IMR-90 (cell line): ENCODE measurements at regions not wholly inside any gene's neighbourhood (a gene's known extent, or its start where the extent isn't known, plus 50 kb on each side); places are given as distances from the start of the nearest gene placed in this dataset.
A peak's percentile ranks its signal among the peaks of the same experiment; 100 is the strongest.

Experiments
- ATAC-seq: fragments of 200-7000 bp; cut with Tn5 transposase; 2 replicates; pipeline ENCODE4 v1.9.1; 2020; ENCODE audit warnings: low read depth, mild to moderate bottlenecking, moderate library complexity
- BruUV-seq: library from RNA; stranded (reverse); fragments of 400-500 nt; replicated peaks from 2 replicates; lab custom pipeline; 2021; lab: Mats Ljungman, UMichigan
- CTCF ChIA-PET: fragments of 300-600 bp; formaldehyde crosslinking; extraction: SDS; loops from one replicate; lab custom pipeline; 2021; ENCODE audit warnings: antibody characterized with exemption; lab: Yijun Ruan, JAX
- POLR2A ChIA-PET: fragments of 300-600 bp; sonication (Branson Sonifier 250); formaldehyde crosslinking; loops from one replicate; lab custom pipeline; 2022; ENCODE audit warnings: antibody characterized with exemption; ENCODE audit not compliant: unreplicated experiment; lab: Charles Lee
- DNase-seq: peaks from one replicate; pipeline ENCODE4 v3.0.0; 2013
- H2AFZ ChIP-seq: replicated peaks from 2 replicates; pipeline ENCODE3; 2013; ENCODE audit warnings: low read length, mild to moderate bottlenecking; ENCODE audit not compliant: poor library complexity
- H2AK5ac ChIP-seq: 2 replicates; pipeline ENCODE4 v1.6.1; 2013; ENCODE audit warnings: low read depth, low read length, inconsistent platforms
- H2AK9ac ChIP-seq: replicated peaks from 2 replicates; pipeline ENCODE3; 2013; ENCODE audit warnings: mild to moderate bottlenecking, low read depth, low read length, moderate library complexity; ENCODE audit not compliant: poor library complexity
- H2BK120ac ChIP-seq: 2 replicates; pipeline ENCODE4 v1.6.1; 2013; ENCODE audit warnings: low read depth, low read length, inconsistent platforms
- H2BK15ac ChIP-seq: 3 replicates; pipeline ENCODE4 v1.6.1; 2013; ENCODE audit warnings: low read depth, low read length, inconsistent platforms
- H2BK20ac ChIP-seq: 2 replicates; pipeline ENCODE4 v1.6.1; 2013; ENCODE audit warnings: low read depth, mild to moderate bottlenecking, inconsistent platforms, low read length, moderate library complexity
- H2BK5ac ChIP-seq: 2 replicates; pipeline ENCODE4 v1.6.1; 2013; ENCODE audit warnings: mild to moderate bottlenecking, low read depth, low read length, inconsistent platforms; ENCODE audit not compliant: poor library complexity, severe bottlenecking
- H3K14ac ChIP-seq: replicated peaks from 2 replicates; pipeline ENCODE4 v1.6.1; 2013; ENCODE audit warnings: low read depth, low read length, inconsistent platforms
- H3K18ac ChIP-seq: 2 replicates; pipeline ENCODE4 v1.6.1; 2013; ENCODE audit warnings: low read depth, low read length, control low read depth
- H3K23ac ChIP-seq: 2 replicates; pipeline ENCODE4 v1.6.1; 2013; ENCODE audit warnings: low read depth, low read length, inconsistent platforms
- H3K27ac ChIP-seq: 2 replicates; pipeline ENCODE4 v1.5.1; 2013; ENCODE audit warnings: mild to moderate bottlenecking, control low read depth, low read length; ENCODE audit not compliant: insufficient read depth
- H3K27me3 ChIP-seq: 2 replicates; pipeline ENCODE4 v1.6.1; 2013; ENCODE audit warnings: low read length; ENCODE audit not compliant: control insufficient read depth, insufficient read depth
- H3K36me3 ChIP-seq: 2 replicates; pipeline ENCODE4 v1.6.1; 2013; ENCODE audit warnings: low read length, mixed read lengths; ENCODE audit not compliant: control insufficient read depth, insufficient read depth
- H3K4ac ChIP-seq: 2 replicates; pipeline ENCODE4 v1.6.1; 2013; ENCODE audit warnings: low read depth, low read length, inconsistent platforms
- H3K4me1 ChIP-seq: 2 replicates; pipeline ENCODE4 v1.6.1; 2013; ENCODE audit warnings: low read length, mixed read lengths; ENCODE audit not compliant: control insufficient read depth, insufficient read depth
- H3K4me2 ChIP-seq: 2 replicates; pipeline ENCODE4 v1.6.1; 2013; ENCODE audit warnings: low read depth, mild to moderate bottlenecking, control low read depth, low read length, moderate library complexity
- H3K4me3 ChIP-seq: 2 replicates; pipeline ENCODE4 v1.5.1; 2013; ENCODE audit warnings: low read depth, mild to moderate bottlenecking, control low read depth, low read length, moderate library complexity; ENCODE audit not compliant: insufficient read depth
- H3K56ac ChIP-seq: 2 replicates; pipeline ENCODE4 v1.6.1; 2013; ENCODE audit warnings: low read length, inconsistent platforms; ENCODE audit not compliant: insufficient read depth; ENCODE audit errors: extremely low read depth
- H3K79me1 ChIP-seq, 2 experiments: 2 replicates each; pipeline ENCODE4 v1.6.1; 2013; ENCODE audit warnings: low read length in 2 of 2, inconsistent platforms in 1 of 2, low read depth in 1 of 2
- H3K9ac ChIP-seq: 2 replicates; pipeline ENCODE4 v1.6.1; 2013; ENCODE audit warnings: low read depth, low read length, control low read depth
- H3K9me1 ChIP-seq: 2 replicates; pipeline ENCODE4 v1.6.1; 2013; ENCODE audit warnings: low read length, inconsistent platforms; ENCODE audit not compliant: insufficient read depth
- H3K9me3 ChIP-seq: 2 replicates; pipeline ENCODE4 v1.6.1; 2013; ENCODE audit warnings: low read length; ENCODE audit not compliant: control insufficient read depth, insufficient read depth
- H4K20me1 ChIP-seq: 2 replicates; pipeline ENCODE4 v1.6.1; 2013; ENCODE audit warnings: low read length, inconsistent platforms; ENCODE audit not compliant: insufficient read depth
- H4K5ac ChIP-seq: 2 replicates; pipeline ENCODE4 v1.6.1; 2013; ENCODE audit warnings: mild to moderate bottlenecking, low read depth, low read length, control low read depth
- H4K8ac ChIP-seq, 2 experiments: 2 replicates each; pipeline ENCODE4 v1.6.1; 2013; ENCODE audit warnings: low read depth in 2 of 2, low read length in 2 of 2, control low read depth in 1 of 2, inconsistent platforms in 1 of 2
- H4K91ac ChIP-seq: 2 replicates; pipeline ENCODE4 v1.6.1; 2013; ENCODE audit warnings: low read depth, low read length, inconsistent platforms; ENCODE audit not compliant: insufficient read depth
- BHLHE40 ChIP-seq: fragments of 150-350 bp; IDR thresholded peaks from 2 replicates; pipeline ENCODE4 v1.6.1; 2016; ENCODE audit warnings: mild to moderate bottlenecking, low read depth, low read length
- CEBPB ChIP-seq: IDR thresholded peaks from 2 replicates; pipeline ENCODE4 v1.6.1; 2012; ENCODE audit warnings: low read depth, low read length, improper control_type of control experiment
- MAFK ChIP-seq: IDR thresholded peaks from 2 replicates; pipeline ENCODE4 v1.6.1; 2012; ENCODE audit warnings: low read depth, low read length, improper control_type of control experiment
- MAZ ChIP-seq: IDR thresholded peaks from 2 replicates; pipeline ENCODE4 v1.6.1; 2012; ENCODE audit warnings: low read depth, mild to moderate bottlenecking, low read length, improper control_type of control experiment, moderate library complexity, borderline replicate concordance
- MXI1 ChIP-seq: IDR thresholded peaks from 2 replicates; pipeline ENCODE4 v1.6.1; 2012; ENCODE audit warnings: low read depth, mild to moderate bottlenecking, low read length, moderate library complexity, borderline replicate concordance
- RAD21 ChIP-seq: IDR thresholded peaks from 2 replicates; pipeline ENCODE4 v1.6.1; 2012; ENCODE audit warnings: low read length, improper control_type of control experiment
- RCOR1 ChIP-seq: IDR thresholded peaks from 2 replicates; pipeline ENCODE4 v1.6.1; 2012; ENCODE audit warnings: mild to moderate bottlenecking, low read length, improper control_type of control experiment; ENCODE audit not compliant: insufficient replicate concordance
- SMC3 ChIP-seq: fragments of 150-350 bp; IDR thresholded peaks from 2 replicates; pipeline ENCODE4 v1.6.1; 2016; ENCODE audit warnings: low read depth, mild to moderate bottlenecking, antibody characterized with exemption, low read length, moderate library complexity
- WGBS, 2 experiments: methylation state at CpG; one replicate each; pipeline versions ENCODE4 v1.1.5 to v1.1.7; 2013; ENCODE audit warnings: missing lambda C conversion rate in 2 of 2; ENCODE audit not compliant: insufficient read length in 1 of 2; ENCODE audit errors: extremely low coverage in 2 of 2; 5-methylcytosine and 5-hydroxymethylcytosine counted together
- dilution Hi-C: fragments of 300-500 bp; cut with HindIII; formaldehyde crosslinking; loops from one replicate; pipeline ENCODE4 v1.14.3; 2018; ENCODE audit warnings: low sequenced_read_pairs; ENCODE audit not compliant: unreplicated experiment
- in situ Hi-C: fragments of 300-500 bp; cut with MboI; formaldehyde crosslinking; loops from 3 replicates; pipeline ENCODE4 v1.14.3; 2019; ENCODE audit warnings: low sequenced_read_pairs, inconsistent platforms, mixed read lengths
- intact Hi-C: fragments of 100-400 bp; cut with micrococcal nuclease; formaldehyde crosslinking; loops from 2 replicates; pipeline ENCODE4 v1.10.0; 2022
- TF ChIP-seq, protein P1 (sequence below): fragments of 150-350 bp; IDR thresholded peaks from 2 replicates; pipeline ENCODE4 v1.6.1; 2016; ENCODE audit warnings: low read depth, mild to moderate bottlenecking, low read length, moderate library complexity, borderline replicate concordance
- TF ChIP-seq, protein P2 (sequence below): fragments of 150-350 bp; IDR thresholded peaks from 2 replicates; pipeline ENCODE4 v1.6.1; 2017; ENCODE audit warnings: mild to moderate bottlenecking, antibody characterized with exemption, low read length, low read depth

DNA sequence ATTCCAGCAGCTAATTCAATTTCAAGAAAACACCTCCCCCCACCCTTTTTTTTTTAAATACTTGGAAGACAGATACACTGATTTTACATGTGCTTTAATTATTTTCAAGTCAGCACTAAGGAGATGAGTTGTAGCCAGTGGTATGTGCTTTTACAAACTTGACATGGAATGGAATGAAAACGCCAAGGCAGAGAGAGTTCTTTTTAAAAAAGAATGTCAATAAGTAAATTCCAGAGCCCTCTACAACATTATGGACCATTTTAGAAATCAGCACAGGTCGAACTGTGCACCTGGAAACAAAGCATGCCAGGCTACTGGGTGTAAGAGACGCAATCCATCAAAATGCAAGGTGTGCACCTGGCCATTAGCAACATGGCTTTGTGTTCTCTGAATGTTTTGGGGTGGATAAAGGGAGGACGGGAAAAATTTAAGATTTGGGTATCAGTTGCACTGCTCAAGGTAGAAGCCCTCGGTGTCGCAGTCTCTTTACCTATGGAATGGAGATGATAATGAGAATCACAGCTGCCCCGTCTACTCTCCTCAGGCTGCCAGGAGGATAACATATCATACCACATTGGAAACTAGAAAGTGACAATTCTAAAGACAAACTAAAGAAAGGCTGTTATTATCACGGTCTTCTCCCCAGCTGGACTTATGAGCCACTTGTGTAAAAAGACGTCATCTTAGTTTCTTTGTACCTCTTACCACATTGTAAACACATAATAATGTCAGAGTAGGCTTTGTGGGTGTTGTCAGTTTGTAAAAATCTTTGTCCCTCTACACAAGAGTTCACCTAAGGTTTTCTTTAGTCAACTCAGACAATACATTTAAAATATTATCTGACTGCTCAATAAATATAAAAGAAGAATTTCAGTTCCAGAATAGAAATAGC lies 107.4 kb upstream of the PRICKLE2 start:
- no peaks in the 10 kb centered on the region for H4K20me1 ChIP-seq
- no peaks in the 10 kb centered on the region for H3K27me3 ChIP-seq
- H2BK15ac ChIP-seq, result peak overlapping the region; percentile 58
- peak overlapping the region; percentile 82 for H3K27ac ChIP-seq
- H2BK5ac ChIP-seq, result peak overlapping the region; percentile 82
- H3K79me1 ChIP-seq, result peaks cover 0 to 5% of the 10 kb centered on the region in 2 experiments; a peak in 2 of 4 replicates
- H3K56ac ChIP-seq, result peak overlapping the region; percentile 33; the same call in 1 of the 2 replicates
- H3K4ac ChIP-seq, result peak overlapping the region; percentile 59
- peaks cover 7% of the 10 kb centered on the region for H3K4me1 ChIP-seq
- H3K9me1 ChIP-seq, result peaks cover 12% of the 10 kb centered on the region
- peak; percentile 71 for DNase-seq
- peak overlapping the region; percentile 7 to 70; a peak in 2 of 4 replicates for H4K8ac ChIP-seq
- H2BK120ac ChIP-seq, result peak overlapping the region; percentile 88
- peak overlapping the region; percentile 91 for H2BK20ac ChIP-seq
- peak overlapping the region; percentile 84 for H4K91ac ChIP-seq
- 74% methylated on average over 3 of the region's 9 CpGs; no CpG with 5 or more reads in 1 of the 2 experiments for WGBS, 2 experiments
- H4K5ac ChIP-seq, result peak overlapping the region; percentile 86
- no peaks in the 10 kb centered on the region for H3K36me3 ChIP-seq
- peak overlapping the region; percentile 25 for H3K23ac ChIP-seq
- TF ChIP-seq MAZ (no peak), BHLHE40 (no peak), CEBPB (no peak), RCOR1 (no peak), MXI1 (no peak), MAFK (no peak; the same call in 1 of the 2 replicates), SMC3 (no peak), RAD21 (no peak)
- TF ChIP-seq, protein P1, sequence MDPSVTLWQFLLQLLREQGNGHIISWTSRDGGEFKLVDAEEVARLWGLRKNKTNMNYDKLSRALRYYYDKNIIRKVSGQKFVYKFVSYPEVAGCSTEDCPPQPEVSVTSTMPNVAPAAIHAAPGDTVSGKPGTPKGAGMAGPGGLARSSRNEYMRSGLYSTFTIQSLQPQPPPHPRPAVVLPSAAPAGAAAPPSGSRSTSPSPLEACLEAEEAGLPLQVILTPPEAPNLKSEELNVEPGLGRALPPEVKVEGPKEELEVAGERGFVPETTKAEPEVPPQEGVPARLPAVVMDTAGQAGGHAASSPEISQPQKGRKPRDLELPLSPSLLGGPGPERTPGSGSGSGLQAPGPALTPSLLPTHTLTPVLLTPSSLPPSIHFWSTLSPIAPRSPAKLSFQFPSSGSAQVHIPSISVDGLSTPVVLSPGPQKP, result no peak
- TF ChIP-seq, protein P2, sequence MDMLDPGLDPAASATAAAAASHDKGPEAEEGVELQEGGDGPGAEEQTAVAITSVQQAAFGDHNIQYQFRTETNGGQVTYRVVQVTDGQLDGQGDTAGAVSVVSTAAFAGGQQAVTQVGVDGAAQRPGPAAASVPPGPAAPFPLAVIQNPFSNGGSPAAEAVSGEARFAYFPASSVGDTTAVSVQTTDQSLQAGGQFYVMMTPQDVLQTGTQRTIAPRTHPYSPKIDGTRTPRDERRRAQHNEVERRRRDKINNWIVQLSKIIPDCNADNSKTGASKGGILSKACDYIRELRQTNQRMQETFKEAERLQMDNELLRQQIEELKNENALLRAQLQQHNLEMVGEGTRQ, result no peak
- no peak overlapping the region for H2AK9ac ChIP-seq
- H3K9me3 ChIP-seq, result no peaks in the 10 kb centered on the region
- POLR2A ChIA-PET, result interaction anchor here (0.6 kb wide), 1 partner anchor 32 kb away, joined by 5 read pairs; no protein-coding TSS in a partner anchor
- BruUV-seq, result no TSS peak
- peak; percentile 92 for ATAC-seq
- peak overlapping the region; percentile 71 for H3K14ac ChIP-seq
- no peak overlapping the region for H3K4me3 ChIP-seq
- peak overlapping the region; percentile 94 for H3K4me2 ChIP-seq
- H3K18ac ChIP-seq, result peak overlapping the region; percentile 40
- peak overlapping the region; percentile 77 for H2AK5ac ChIP-seq
- in situ Hi-C loops, result no loop called here
- H3K9ac ChIP-seq, result no peak overlapping the region
- no peak overlapping the region for H2AFZ ChIP-seq
- dilution Hi-C loops, result no loop called here
- CTCF ChIA-PET, result interaction anchor here (0.6 to 0.9 kb wide), 3 partner anchors 75 to 1233 kb away, joined by 3 to 5 read pairs (median 3); no protein-coding TSS in a partner anchor
- intact Hi-C loops, result no loop called here
